HepG2 (cell line): ENCODE measurements at regions not wholly inside any gene's neighbourhood (a gene's known extent, or its start where the extent isn't known, plus 50 kb on each side); places are given as distances from the start of the nearest gene placed in this dataset.

Source experiments
- ATAC-seq: fragments of 200-7000 bp; cut with Tn5 transposase; 3 replicates; pipeline ENCODE4 v1.9.1; 2020; ENCODE audit warnings: mild to moderate bottlenecking, moderate library complexity
- BruUV-seq: library from RNA; stranded (reverse); fragments of 400-500 nt; replicated peaks from 2 replicates; lab custom pipeline; 2021; lab: Mats Ljungman, UMichigan
- CTCF ChIA-PET: fragments of 300-600 bp; formaldehyde crosslinking; extraction: SDS; loops from one replicate; lab custom pipeline; 2021; ENCODE audit warnings: low total read pairs, inconsistent platforms, low intra/inter-chr PET ratio; lab: Yijun Ruan, JAX
- POLR2A ChIA-PET: fragments of 350-600 bp; sonication (Branson Sonifier 250); formaldehyde crosslinking; loops from one replicate; lab custom pipeline; 2020; ENCODE audit warnings: antibody characterized with exemption, inconsistent platforms; lab: Yijun Ruan, JAX
- DNase-seq: peaks from one replicate; pipeline ENCODE4 v3.0.0-alpha.2; 2015; ENCODE audit warnings: low spot score
- FAIRE-seq: peaks from 3 replicates; lab custom pipeline; 2011; peaks lifted over from hg19 to GRCh38; lab: Jason Lieb, UNC
- H2AFZ ChIP-seq: one replicate; pipeline ENCODE4 v1.6.1; 2011; ENCODE audit warnings: low read length, inconsistent platforms
- H3K27ac ChIP-seq: fragments of 300-600 bp; 3 replicates; pipeline ENCODE4 v1.8.0; 2011; ENCODE audit warnings: mixed run types, mild to moderate bottlenecking, mixed read lengths, low read length, inconsistent platforms; ENCODE audit not compliant: insufficient read depth; ENCODE audit errors: extremely low read length
- H3K27me3 ChIP-seq, 2 experiments: fragments of 200-600 bp in 1 of 2; 2 replicates in 1 of 2; 3 replicates in 1 of 2; pipeline versions ENCODE4 v1.6.0 to v1.8.0; 2011; ENCODE audit warnings: low read length in 2 of 2, mild to moderate bottlenecking in 2 of 2, moderate library complexity in 2 of 2, inconsistent platforms in 1 of 2; ENCODE audit not compliant: insufficient read depth in 2 of 2, control insufficient read depth in 1 of 2
- H3K36me3 ChIP-seq, 2 experiments: fragments of 200-600 bp in 1 of 2; replicated peaks in 1 of 2; 2 replicates in 1 of 2; 3 replicates in 1 of 2; pipeline versions ENCODE4 v1.5.1 to v1.8.0; 2011; ENCODE audit warnings: low read length in 2 of 2, inconsistent platforms in 1 of 2; ENCODE audit not compliant: insufficient read depth in 2 of 2, control insufficient read depth in 1 of 2
- H3K4me1 ChIP-seq: 2 replicates; pipeline ENCODE4 v1.5.1; 2012; ENCODE audit warnings: low read length, inconsistent platforms; ENCODE audit not compliant: insufficient read depth
- H3K4me2 ChIP-seq: 2 replicates; pipeline ENCODE4 v1.6.0; 2011; ENCODE audit warnings: low read depth, low read length, inconsistent platforms
- H3K4me3 ChIP-seq, 3 experiments: fragments of 200-600 bp in 1 of 3; sonication (generic), shearing (Covaris generic) in 1 of 3; replicated peaks in 1 of 3; 2 replicates each; pipeline ENCODE4 v1.5.1; 2011 to 2016; ENCODE audit warnings: low read length in 3 of 3, inconsistent platforms in 2 of 3, low read depth in 2 of 3, mild to moderate bottlenecking in 2 of 3, control low read depth in 1 of 3, mixed read lengths in 1 of 3; ENCODE audit not compliant: insufficient read depth in 1 of 3
- H3K79me2 ChIP-seq: one replicate; pipeline ENCODE4 v1.6.1; 2011; ENCODE audit warnings: low read length, inconsistent platforms; ENCODE audit not compliant: insufficient read depth
- H3K9ac ChIP-seq: 2 replicates; pipeline ENCODE4 v1.6.0; 2011; ENCODE audit warnings: mild to moderate bottlenecking, low read depth, low read length, inconsistent platforms; ENCODE audit not compliant: insufficient read depth
- H3K9me3 ChIP-seq: 2 replicates; pipeline ENCODE4 v1.5.1; 2012; ENCODE audit warnings: mild to moderate bottlenecking, low read length
- H4K20me1 ChIP-seq: 2 replicates; pipeline ENCODE4 v1.6.0; 2011; ENCODE audit warnings: inconsistent platforms, mild to moderate bottlenecking, low read length, moderate library complexity; ENCODE audit not compliant: insufficient read depth
- DNMT1 ChIP-seq: sonication (generic); formaldehyde crosslinking; IDR thresholded peaks from 2 replicates; pipeline ENCODE4 v1.5.1; 2020; ENCODE audit warnings: mild to moderate bottlenecking, missing genetic modification reagents
- FOXK1 ChIP-seq: sonication (generic); formaldehyde crosslinking; IDR thresholded peaks from 2 replicates; pipeline ENCODE4 v1.4.0; 2020; ENCODE audit warnings: low read depth, missing genetic modification reagents, borderline replicate concordance
- HNF4G ChIP-seq, 2 experiments: sonication (generic) in 1 of 2; formaldehyde crosslinking in 1 of 2; IDR thresholded peaks; 2 replicates each; pipeline versions ENCODE4 v1.4.0 to v1.6.1; 2011 to 2020; ENCODE audit warnings: borderline replicate concordance in 2 of 2, low read depth in 2 of 2, mild to moderate bottlenecking in 2 of 2, low read length in 1 of 2, missing genetic modification reagents in 1 of 2, moderate library complexity in 1 of 2
- KAT7 ChIP-seq: IDR thresholded peaks from 2 replicates; pipeline ENCODE4 v1.6.1; 2018; ENCODE audit warnings: borderline replicate concordance, missing compliant biosample characterization
- NAIF1 ChIP-seq: sonication (generic); formaldehyde crosslinking; IDR thresholded peaks from 2 replicates; pipeline ENCODE4 v1.5.0; 2020; ENCODE audit warnings: mild to moderate bottlenecking, missing genetic modification reagents, borderline replicate concordance
- NR2F1 ChIP-seq, 2 experiments: fragments of 450-650 bp in 1 of 2; formaldehyde crosslinking in 1 of 2; IDR thresholded peaks; 2 replicates each; pipeline versions ENCODE4 v1.5.0 to v1.6.1; 2016 to 2020; ENCODE audit warnings: mild to moderate bottlenecking in 1 of 2, missing compliant biosample characterization in 1 of 2, missing genetic modification reagents in 1 of 2, moderate library complexity in 1 of 2
- PRMT3 ChIP-seq: sonication (generic); formaldehyde crosslinking; IDR thresholded peaks from 2 replicates; pipeline ENCODE4 v1.8.1; 2022; ENCODE audit warnings: low read depth, mild to moderate bottlenecking, moderate library complexity, missing genetic modification reagents, borderline replicate concordance
- SNRNP70 ChIP-seq: fragments of 200-400 bp; formaldehyde crosslinking; IDR thresholded peaks from 2 replicates; pipeline ENCODE4 v1.6.1; 2017; ENCODE audit warnings: mild to moderate bottlenecking, low read depth, low read length, moderate library complexity
- SOX6 ChIP-seq, 2 experiments: fragments of 450-650 bp in 1 of 2; sonication (generic) in 1 of 2; formaldehyde crosslinking in 1 of 2; IDR thresholded peaks; 2 replicates each; pipeline versions ENCODE4 v1.4.0 to v1.6.1; 2017 to 2020; ENCODE audit warnings: antibody characterized with exemption in 1 of 2, mild to moderate bottlenecking in 1 of 2, missing genetic modification reagents in 1 of 2
- ZNF101 ChIP-seq: sonication (generic); formaldehyde crosslinking; IDR thresholded peaks from 2 replicates; pipeline ENCODE4 v1.4.0; 2020; ENCODE audit warnings: mild to moderate bottlenecking, low read depth, missing genetic modification reagents, borderline replicate concordance
- ZNF121 ChIP-seq: sonication (generic); formaldehyde crosslinking; IDR thresholded peaks from 2 replicates; pipeline ENCODE4 v1.5.0; 2020; ENCODE audit warnings: mild to moderate bottlenecking, missing genetic modification reagents
- ZNF274 ChIP-seq: sonication (generic); formaldehyde crosslinking; IDR thresholded peaks from 2 replicates; pipeline ENCODE4 v1.5.1; 2020; ENCODE audit warnings: mild to moderate bottlenecking, missing genetic modification reagents
- ZNF552 ChIP-seq: sonication (generic); formaldehyde crosslinking; IDR thresholded peaks from 2 replicates; pipeline ENCODE4 v1.9.0; 2022; ENCODE audit warnings: missing genetic modification reagents, mild to moderate bottlenecking, borderline replicate concordance
- ZNF615 ChIP-seq: sonication (generic); formaldehyde crosslinking; IDR thresholded peaks from 2 replicates; pipeline ENCODE4 v1.5.0; 2020; ENCODE audit warnings: mild to moderate bottlenecking, missing genetic modification reagents, borderline replicate concordance
- ZNF777 ChIP-seq: sonication (generic); formaldehyde crosslinking; IDR thresholded peaks from 2 replicates; pipeline ENCODE4 v1.4.0; 2020; ENCODE audit warnings: missing genetic modification reagents
- WGBS: methylation state at CpG from one replicate; pipeline ENCODE4 v1.1.6; 2017; ENCODE audit warnings: low lambda C conversion rate; 5-methylcytosine and 5-hydroxymethylcytosine counted together
- in situ Hi-C: cut with HindIII; loops from 2 replicates; pipeline ENCODE4 v1.10.0; 2017; ENCODE audit warnings: low pct_unique_long_range_greater_than_20kb; ENCODE audit not compliant: extremely low pct_ligation_motif_present
- intact Hi-C: fragments of 100-400 bp; cut with micrococcal nuclease; formaldehyde crosslinking; loops from one replicate; pipeline ENCODE4 v1.10.0; 2022; ENCODE audit not compliant: unreplicated experiment
- TF ChIP-seq, protein P1 (sequence below): sonication (generic); formaldehyde crosslinking; IDR thresholded peaks from 2 replicates; pipeline ENCODE4 v1.8.1; 2022; ENCODE audit warnings: mild to moderate bottlenecking, missing genetic modification reagents
- TF ChIP-seq, protein P2 (sequence below), 2 experiments: sonication (generic) in 1 of 2; formaldehyde crosslinking in 1 of 2; IDR thresholded peaks; 2 replicates each; pipeline versions ENCODE4 v1.6.1 to v1.9.0; 2014 to 2022; ENCODE audit warnings: antibody characterized with exemption in 1 of 2, borderline replicate concordance in 1 of 2, inconsistent platforms in 1 of 2, low read depth in 1 of 2, missing genetic modification reagents in 1 of 2

DNA sequence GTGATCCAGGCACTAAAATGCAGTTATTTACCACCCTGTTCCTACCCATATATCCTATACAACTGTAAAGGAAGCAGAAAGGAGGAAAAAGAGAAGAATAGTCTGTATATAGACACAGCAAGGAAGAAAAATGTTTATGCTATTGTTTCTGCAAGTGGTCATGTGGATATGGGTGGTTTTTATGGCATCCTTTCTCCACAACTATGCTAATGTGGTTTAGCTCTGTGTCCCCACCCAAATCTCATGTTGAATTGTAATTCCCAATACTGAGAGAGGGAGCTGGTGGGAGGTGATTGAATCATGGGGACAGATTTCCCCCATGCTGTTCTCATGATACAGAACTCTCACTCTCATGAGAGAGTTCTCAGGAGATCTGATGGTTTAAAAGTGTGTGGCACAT lies 439.8 kb downstream of the ZSWIM6 start (continued):
- TF ChIP-seq SOX6 (IDR thresholded peaks at IDR 0.05) (no peak), SOX6 (CRISPR knock-in tag; IDR thresholded peaks at IDR 0.05) (no peak), NAIF1 (no peak), ZNF101 (CRISPR knock-in tag) (no peak), ZNF552 (CRISPR knock-in tag) (no peak), HNF4G (IDR thresholded peaks at IDR 0.05; ENCODE audit: borderline replicate concordance, low read depth, low read length) (no peak), HNF4G (CRISPR knock-in tag; IDR thresholded peaks at IDR 0.05; ENCODE audit: borderline replicate concordance, low read depth) (no peak), ZNF121 (CRISPR knock-in tag) (no peak)

DNA sequence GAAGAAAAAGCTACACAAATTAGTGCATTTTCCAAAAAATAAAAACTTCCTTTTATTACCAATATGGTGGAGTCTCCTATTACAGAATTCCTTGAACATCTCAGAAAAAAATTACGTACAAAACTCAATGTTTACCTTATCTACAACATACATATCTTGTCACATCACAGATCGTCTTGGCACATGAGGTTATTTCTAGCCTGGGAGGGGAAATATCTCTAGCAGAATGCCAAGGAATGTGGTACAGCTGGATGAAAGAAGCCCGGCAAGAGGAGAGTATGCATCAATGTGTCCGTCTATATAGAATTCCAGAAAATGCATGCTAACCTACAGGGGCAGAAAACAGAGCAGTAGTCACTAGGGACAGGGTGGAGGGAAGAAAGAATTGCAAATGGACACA lies 443.8 kb downstream of the ZSWIM6 start:
- Histone ChIP-seq H3K27me3 (peaks cover 4% of the 10 kb centered on the region in 2 experiments; a peak in 1 of 5 replicates), H3K4me2 (no peak overlapping the region), H4K20me1 (no peaks in the 10 kb centered on the region), H2AFZ (no peak overlapping the region), H3K9ac (no peak overlapping the region), H3K4me3 (no peak overlapping the region), H3K79me2 (no peaks in the 10 kb centered on the region), H3K9me3 (no peaks in the 10 kb centered on the region), H3K27ac (no peak overlapping the region), H3K36me3 (no peaks in the 10 kb centered on the region), H3K4me1 (no peaks in the 10 kb centered on the region)
- 6% methylated on average over 4 of the region's 4 CpGs for WGBS
- ChIA-PET CTCF (no interaction called here), POLR2A (no interaction called here)
- BruUV-seq, result no TSS peak
- FAIRE-seq, result no peak
- intact Hi-C loops (no loop called here), in situ Hi-C loops (no loop called here)
- no peak for ATAC-seq
- no peak for DNase-seq
- TF ChIP-seq, protein P1, sequence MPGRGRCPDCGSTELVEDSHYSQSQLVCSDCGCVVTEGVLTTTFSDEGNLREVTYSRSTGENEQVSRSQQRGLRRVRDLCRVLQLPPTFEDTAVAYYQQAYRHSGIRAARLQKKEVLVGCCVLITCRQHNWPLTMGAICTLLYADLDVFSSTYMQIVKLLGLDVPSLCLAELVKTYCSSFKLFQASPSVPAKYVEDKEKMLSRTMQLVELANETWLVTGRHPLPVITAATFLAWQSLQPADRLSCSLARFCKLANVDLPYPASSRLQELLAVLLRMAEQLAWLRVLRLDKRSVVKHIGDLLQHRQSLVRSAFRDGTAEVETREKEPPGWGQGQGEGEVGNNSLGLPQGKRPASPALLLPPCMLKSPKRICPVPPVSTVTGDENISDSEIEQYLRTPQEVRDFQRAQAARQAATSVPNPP, result no peak
- TF ChIP-seq, protein P2, sequence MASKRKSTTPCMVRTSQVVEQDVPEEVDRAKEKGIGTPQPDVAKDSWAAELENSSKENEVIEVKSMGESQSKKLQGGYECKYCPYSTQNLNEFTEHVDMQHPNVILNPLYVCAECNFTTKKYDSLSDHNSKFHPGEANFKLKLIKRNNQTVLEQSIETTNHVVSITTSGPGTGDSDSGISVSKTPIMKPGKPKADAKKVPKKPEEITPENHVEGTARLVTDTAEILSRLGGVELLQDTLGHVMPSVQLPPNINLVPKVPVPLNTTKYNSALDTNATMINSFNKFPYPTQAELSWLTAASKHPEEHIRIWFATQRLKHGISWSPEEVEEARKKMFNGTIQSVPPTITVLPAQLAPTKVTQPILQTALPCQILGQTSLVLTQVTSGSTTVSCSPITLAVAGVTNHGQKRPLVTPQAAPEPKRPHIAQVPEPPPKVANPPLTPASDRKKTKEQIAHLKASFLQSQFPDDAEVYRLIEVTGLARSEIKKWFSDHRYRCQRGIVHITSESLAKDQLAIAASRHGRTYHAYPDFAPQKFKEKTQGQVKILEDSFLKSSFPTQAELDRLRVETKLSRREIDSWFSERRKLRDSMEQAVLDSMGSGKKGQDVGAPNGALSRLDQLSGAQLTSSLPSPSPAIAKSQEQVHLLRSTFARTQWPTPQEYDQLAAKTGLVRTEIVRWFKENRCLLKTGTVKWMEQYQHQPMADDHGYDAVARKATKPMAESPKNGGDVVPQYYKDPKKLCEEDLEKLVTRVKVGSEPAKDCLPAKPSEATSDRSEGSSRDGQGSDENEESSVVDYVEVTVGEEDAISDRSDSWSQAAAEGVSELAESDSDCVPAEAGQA (IDR thresholded peaks at IDR 0.05; ENCODE audit: low read depth), result no peak
- TF ChIP-seq, protein P2 (CRISPR knock-in tag; IDR thresholded peaks at IDR 0.05; ENCODE audit: borderline replicate concordance), result no peak
- TF ChIP-seq PRMT3 (no peak), FOXK1 (no peak), KAT7 (CRISPR knock-in tag) (no peak), ZNF615 (CRISPR knock-in tag) (no peak), ZNF777 (no peak), DNMT1 (CRISPR knock-in tag) (no peak), ZNF274 (CRISPR knock-in tag) (no peak), SNRNP70 (no peak), NR2F1 (CRISPR knock-in tag; IDR thresholded peaks at IDR 0.05) (no peak)
